Left colon (tissue), 2 donors: ENCODE measurements at regions not wholly inside any gene's neighbourhood (a gene's known extent, or its start where the extent isn't known, plus 50 kb on each side); places are given as distances from the start of the nearest gene placed in this dataset.

Experiments used
- ATAC-seq: fragments of 200-7000 bp; cut with Tn5 transposase; one replicate; pipeline ENCODE4 v1.9.1; 2020; ENCODE audit warnings: mild to moderate bottlenecking, moderate library complexity
- DNase-seq, 2 donors: peaks; one replicate each; pipeline ENCODE4 v3.0.0-alpha.2; 2020
- intact Hi-C, 2 donors: fragments of 100-400 bp; cut with DNase I in 1 of 2; cut with micrococcal nuclease in 1 of 2; formaldehyde crosslinking; loops; one replicate each; pipeline versions ENCODE4 v1.11.2 to v1.14.0; 2022; cut with DNase I, micrococcal nuclease
- donor health status: DM: no; HTN: no; CAD: no.
- donor health status: DM: yes; HTN: yes; CAD: no.

- DNase-seq (no peak), ATAC-seq (peak; percentile 70)
- intact Hi-C loops, result no loop called here
Observed at GRCh38 chr3:106013971-106014370, 145.2 kb upstream of the CBLB start.

DNA sequence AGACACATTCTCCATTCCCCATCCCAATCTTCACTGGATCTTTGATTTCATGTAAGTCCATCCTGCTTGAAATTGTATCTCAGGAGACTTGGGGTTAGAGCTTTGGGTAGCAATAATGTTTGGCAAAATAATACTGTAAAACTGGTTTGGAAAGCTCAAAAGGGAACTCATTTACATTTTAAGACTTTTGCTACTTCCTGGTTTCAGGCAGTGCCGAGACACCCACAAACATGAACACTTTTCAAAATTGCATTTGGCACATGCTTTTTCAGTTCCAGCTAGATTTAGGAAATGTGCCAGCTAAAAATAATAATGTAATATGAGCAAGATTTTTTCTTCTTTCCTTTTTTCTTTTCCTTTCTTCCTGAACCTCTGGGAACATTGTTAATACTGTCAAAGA, 145.7 kb upstream of the CBLB start:
- intact Hi-C loops, result no loop called here
- ATAC-seq, result no peak
- DNase-seq, result no peak

DNA sequence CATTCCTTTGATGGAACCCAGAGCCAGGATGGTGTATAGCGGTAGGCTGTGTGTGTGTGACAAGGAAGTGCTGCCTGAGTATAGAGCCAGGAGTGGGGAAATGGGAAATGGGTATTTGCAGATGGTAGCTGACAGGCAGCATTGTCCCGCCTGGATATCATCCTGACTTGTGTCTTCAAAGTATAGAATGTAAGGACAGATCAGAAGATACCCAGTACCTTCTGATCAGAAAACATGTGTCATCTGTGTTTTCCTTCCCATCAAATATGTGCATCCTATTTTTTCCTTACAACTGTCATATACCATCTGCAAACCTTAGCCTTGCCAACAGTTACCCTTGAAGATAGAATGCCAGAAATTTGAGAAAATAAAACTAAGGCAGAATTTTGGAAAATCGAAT, 146.2 kb upstream of the CBLB start:
- ATAC-seq (no peak), DNase-seq (no peak)
- intact Hi-C loops, result no loop called here

DNA sequence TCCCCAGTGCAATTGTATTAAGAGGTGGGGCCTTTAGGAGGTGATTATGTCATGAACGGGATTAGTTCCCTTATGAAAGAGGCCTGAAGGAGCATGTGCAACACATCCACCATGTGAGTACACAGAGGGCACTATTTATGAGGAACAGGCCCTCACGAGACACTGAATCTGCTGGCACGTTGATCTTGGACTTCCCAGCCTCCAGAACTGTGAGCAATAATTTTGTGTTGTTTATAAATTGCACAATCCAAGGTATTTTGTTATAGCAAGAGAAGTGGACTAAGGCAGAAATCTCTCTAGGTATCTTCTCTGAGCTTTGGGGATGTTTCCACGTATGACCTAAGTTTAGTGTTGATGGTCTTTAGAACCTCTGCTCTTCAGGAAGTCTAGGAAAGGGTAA, 149.3 kb upstream of the CBLB start:
- DNase-seq (no peak), ATAC-seq (no peak)
- intact Hi-C loops, result no loop called here

DNA sequence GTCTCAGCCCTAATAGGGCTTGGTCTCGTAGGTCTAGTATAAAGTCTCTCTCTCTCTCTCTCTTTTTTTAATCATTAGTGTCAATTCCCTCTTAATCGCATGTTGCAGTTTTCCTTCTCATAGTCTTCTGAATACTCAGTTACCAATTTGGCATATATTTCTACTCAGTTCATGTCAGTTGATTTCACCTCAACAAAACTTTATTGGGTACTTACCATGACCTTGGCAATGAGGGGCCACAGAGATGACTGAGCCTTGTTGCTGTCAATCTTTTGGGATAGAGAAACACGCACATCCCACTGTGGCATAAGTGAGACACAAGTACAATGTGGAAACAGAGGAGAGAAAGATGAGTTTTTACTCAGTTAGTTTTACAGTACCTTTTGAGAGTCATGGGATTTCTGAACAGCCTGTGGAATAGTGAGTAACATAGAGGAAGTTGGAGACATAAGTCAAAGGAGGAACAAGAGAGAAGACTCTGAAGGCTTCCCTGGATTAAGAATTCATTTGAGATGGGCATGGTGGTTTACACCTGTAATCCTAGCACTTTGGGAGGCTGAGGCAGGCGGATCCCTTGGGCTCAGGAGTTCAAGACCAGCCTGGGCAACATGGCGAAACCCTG, 150.2 kb upstream of the CBLB start:
- DNase-seq (no peak), ATAC-seq (no peak)
- intact Hi-C loops, result no loop called here

- no peak for ATAC-seq
- no peak for DNase-seq
- intact Hi-C loops, result no loop called here
Observed at GRCh38 chr3:106022913-106023312, 154.1 kb upstream of the CBLB start.

DNA sequence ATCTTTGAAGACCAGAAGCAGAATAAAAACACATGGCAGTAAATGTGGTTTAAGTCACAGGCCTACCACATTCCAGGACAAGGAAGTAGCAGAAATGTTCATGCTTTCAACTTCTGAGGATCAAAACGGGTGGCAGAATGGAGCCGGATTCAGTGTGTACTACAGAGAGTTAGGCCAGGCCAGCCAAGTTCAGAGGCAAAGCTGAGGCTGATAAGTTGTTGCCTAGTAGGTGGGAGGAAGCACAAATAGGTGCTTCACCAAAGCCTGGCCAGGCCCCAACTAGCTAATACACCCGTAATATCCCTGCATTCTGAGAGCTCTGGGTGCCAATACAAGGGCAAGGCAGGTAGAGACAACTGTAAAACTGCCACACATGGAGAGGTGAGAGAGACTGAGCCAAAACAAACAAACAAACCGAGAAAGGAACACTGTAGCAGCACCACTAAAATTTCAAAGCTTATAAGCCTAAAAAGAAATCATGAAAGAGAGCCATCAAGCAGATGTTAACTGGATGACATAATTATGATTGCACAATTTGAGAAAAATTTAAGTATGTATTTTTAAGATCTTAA, 156.4 kb upstream of the CBLB start:
- ATAC-seq (peak; percentile 79), DNase-seq (peak; percentile 22)
- intact Hi-C loops, result no loop called here

- DNase-seq, result no peak
- intact Hi-C loops, result no loop called here
- no peak for ATAC-seq
Observed at GRCh38 chr3:106029954-106030626, 161.3 kb upstream of the CBLB start.

- DNase-seq, result no peak
- intact Hi-C loops, result no loop called here
- ATAC-seq, result no peak
Observed at GRCh38 chr3:106030627-106030963, 161.8 kb upstream of the CBLB start.

DNA sequence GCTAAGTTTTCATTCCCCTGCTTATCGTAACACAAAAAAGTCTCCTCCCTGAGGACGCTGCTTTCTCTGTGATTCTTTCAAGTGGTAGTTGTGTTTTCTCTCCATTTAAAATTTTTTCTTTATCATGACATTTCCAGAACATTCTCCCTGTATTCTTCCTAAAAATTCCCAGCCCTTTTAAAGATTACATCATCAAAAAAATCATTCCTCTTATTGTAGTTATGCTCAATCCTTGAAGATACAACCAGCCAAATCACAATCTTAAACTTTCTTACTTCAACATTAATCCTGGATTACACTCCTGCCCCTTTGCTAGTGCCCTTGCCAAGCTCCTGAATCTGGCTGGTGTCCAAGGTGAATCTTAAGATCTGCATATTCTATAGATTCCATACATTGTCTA, 163.7 kb upstream of the CBLB start:
- DNase-seq (no peak), ATAC-seq (no peak)
- intact Hi-C loops, result no loop called here

DNA sequence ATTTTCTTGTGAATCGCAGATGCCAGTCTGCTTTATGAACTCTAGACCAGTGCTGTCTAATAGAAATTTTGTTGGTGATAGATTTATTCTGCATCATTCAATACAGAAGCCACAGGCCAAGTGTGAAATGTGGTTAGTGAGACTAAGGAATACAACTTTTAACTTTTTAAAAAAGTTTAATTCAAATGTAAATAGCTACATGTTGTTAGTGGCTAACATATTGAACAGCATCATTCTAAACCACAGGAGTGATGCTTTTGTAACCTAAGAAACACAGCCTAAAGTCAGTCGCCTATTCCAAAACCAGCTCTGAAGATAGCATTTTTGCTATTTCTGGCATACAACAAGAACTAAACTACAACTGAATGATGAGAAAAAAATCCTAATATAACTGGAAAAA, 164.8 kb upstream of the CBLB start:
- ATAC-seq (no peak), DNase-seq (no peak)
- intact Hi-C loops, result no loop called here

GRCh38 chr3:106034313-106034712, 165.5 kb upstream of the CBLB start:
- intact Hi-C loops, result no loop called here
- no peak for ATAC-seq
- no peak for DNase-seq

DNA sequence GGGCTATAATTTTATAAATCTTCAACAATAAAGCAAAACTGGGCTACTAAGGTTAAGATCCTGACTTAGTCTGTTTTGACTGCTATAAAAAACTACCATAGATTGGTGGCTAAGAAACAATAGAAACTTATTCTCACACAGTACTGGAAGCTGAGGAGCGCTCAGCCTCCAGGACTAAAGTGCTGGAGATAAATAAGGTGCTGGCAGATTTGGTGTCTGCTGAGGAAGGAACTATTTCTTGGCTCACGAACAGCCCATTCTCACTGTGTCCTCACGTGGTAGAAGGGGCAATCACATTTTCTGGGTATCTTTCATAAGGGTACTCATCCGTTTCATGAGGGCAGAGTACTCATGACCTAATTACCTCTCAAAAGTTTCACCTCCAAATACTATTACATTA, 166.8 kb upstream of the CBLB start:
- intact Hi-C loops, result no loop called here

GRCh38 chr3:106036696-106037095, 167.9 kb upstream of the CBLB start:
- ATAC-seq, result no peak
- intact Hi-C loops, result no loop called here
- no peak for DNase-seq

More for the DNA sequence above, 166.8 kb upstream of the CBLB start:
- DNase-seq (no peak), ATAC-seq (no peak)

GRCh38 chr3:106047221-106047620, 178.4 kb upstream of the CBLB start:
- ATAC-seq, result no peak
- no peak for DNase-seq
- intact Hi-C loops, result no loop called here

DNA sequence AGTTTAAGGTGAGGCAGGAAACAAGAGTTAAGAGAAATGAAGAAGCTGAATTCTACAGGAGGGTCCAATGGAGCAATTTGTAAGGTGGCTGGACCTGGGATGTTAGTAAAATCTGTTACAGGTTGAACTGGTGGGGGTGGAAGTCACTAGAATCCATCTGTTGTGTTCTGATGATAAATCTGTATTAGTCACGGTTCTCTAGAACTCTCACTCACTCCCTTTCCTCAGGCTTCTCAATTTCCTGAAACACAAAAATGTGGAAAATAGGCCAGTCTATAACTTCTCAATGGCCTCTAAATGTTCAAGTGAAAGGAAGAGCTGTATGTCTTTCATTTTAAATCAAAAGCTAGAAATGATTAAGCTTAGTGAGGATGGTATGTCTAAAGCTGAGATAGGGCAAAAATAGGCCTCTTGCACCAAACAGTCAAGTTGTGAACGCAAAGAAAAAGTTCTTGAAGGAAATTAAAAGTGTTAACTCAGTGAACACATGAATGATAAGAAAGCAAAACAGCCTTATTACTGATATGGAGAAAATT, 180.2 kb upstream of the CBLB start:
- DNase-seq (no peak), ATAC-seq (no peak)
- intact Hi-C loops, result no loop called here

- ATAC-seq (no peak), DNase-seq (no peak)
- intact Hi-C loops, result no loop called here
Observed at GRCh38 chr3:106049821-106050220, 181.0 kb upstream of the CBLB start.

DNA sequence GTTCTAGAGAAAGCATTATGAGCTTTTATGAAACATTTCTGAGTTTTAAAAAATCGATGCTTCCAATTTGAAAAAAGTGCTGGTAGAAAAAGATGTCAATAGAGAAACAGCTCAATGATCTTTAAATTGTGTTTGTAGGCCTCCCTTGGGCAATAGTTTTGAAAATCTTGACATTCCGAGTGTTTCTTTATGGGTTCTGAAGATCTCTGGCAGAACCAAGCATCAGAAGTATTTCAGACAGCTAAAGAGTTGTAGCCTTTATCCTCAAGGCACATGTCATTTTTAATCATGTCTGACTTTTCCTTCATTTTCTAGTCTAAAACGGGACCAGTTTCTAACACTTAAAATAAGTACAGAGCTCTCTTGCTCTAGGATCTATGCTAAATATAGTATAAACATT, 188.1 kb upstream of the CBLB start:
- ATAC-seq, result no peak

DNA sequence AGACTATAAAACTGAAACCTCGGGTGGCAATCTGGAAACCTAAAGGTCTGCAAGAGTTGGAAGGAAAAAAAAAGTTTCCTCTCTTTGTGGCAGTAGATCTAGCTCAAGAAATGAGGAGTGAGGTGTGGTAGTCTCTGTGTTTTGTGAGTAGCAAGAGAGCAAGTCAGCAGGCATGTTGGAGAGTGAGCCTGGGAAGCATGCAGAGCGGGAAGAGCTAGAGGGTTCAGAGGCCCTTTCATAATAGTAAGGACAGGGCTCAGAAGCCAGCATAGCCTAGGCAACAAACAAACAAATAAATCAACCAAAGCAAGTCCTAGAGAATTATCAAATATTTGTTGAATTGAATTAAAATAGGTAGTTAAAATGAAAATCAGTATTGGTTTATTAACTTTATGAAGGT, 189.7 kb upstream of the CBLB start:
- no peak for ATAC-seq
- intact Hi-C loops, result no loop called here
- no peak for DNase-seq

More for the DNA sequence above, 188.1 kb upstream of the CBLB start:
- no peak for DNase-seq
- intact Hi-C loops, result no loop called here

- DNase-seq (no peak), ATAC-seq (no peak)
- intact Hi-C loops, result no loop called here
Observed at GRCh38 chr3:106059953-106060517, 191.2 kb upstream of the CBLB start.
